Kidney (tissue), 13 donors: ENCODE measurements at regions not wholly inside any gene's neighbourhood (a gene's known extent, or its start where the extent isn't known, plus 50 kb on each side); places are given as distances from the start of the nearest gene placed in this dataset.

Source experiments
- DNase-seq, 5 donors: peaks; one replicate each; pipeline ENCODE4 v3.0.0-alpha.2; 2013 to 2020
- FAIRE-seq: peaks from 2 replicates; lab custom pipeline; 2012; peaks lifted over from hg19 to GRCh38; lab: Jason Lieb, UNC
- H3K27ac ChIP-seq, 2 donors: one replicate each; pipeline ENCODE4 v1.7.0; 2013; ENCODE audit warnings: low read depth in 2 of 2, low read length in 2 of 2, inconsistent platforms in 1 of 2
- H3K27me3 ChIP-seq: one replicate; pipeline ENCODE4 v1.7.1; 2013; ENCODE audit warnings: low read length, inconsistent platforms; ENCODE audit not compliant: control insufficient read depth, insufficient read depth
- H3K36me3 ChIP-seq, 3 donors: one replicate each; pipeline versions ENCODE4 v1.7.0 to v1.7.1; 2013; ENCODE audit warnings: low read length in 3 of 3, control low read depth in 1 of 3, inconsistent platforms in 1 of 3; ENCODE audit not compliant: insufficient read depth in 3 of 3, control insufficient read depth in 2 of 3
- H3K4me1 ChIP-seq, 3 donors: one replicate each; pipeline versions ENCODE4 v1.7.0 to v1.7.1; 2013; ENCODE audit warnings: low read length in 3 of 3, inconsistent platforms in 1 of 3, low read depth in 1 of 3; ENCODE audit not compliant: control insufficient read depth in 2 of 3, insufficient read depth in 2 of 3
- H3K4me3 ChIP-seq, 3 donors: one replicate each; pipeline versions ENCODE4 v1.7.0 to v1.8.1; 2013; ENCODE audit warnings: low read length in 3 of 3, control low read depth in 1 of 3, inconsistent platforms in 1 of 3
- H3K9ac ChIP-seq, 3 donors: one replicate each; pipeline versions ENCODE4 v1.7.0 to v1.7.1; 2013; ENCODE audit warnings: low read length in 3 of 3, control low read depth in 1 of 3, inconsistent platforms in 1 of 3
- H3K9me3 ChIP-seq, 3 donors: one replicate each; pipeline versions ENCODE4 v1.7.0 to v1.7.1; 2013; ENCODE audit warnings: low read length in 3 of 3, control low read depth in 1 of 3, inconsistent platforms in 1 of 3; ENCODE audit not compliant: control insufficient read depth in 2 of 3, insufficient read depth in 1 of 3
- CTCF ChIP-seq: IDR thresholded peaks from 3 replicates; pipeline ENCODE4 v1.5.1; 2012; ENCODE audit warnings: mild to moderate bottlenecking, moderate library complexity, borderline replicate concordance; ENCODE audit not compliant: insufficient read depth; ENCODE audit errors: extremely low read depth
- intact Hi-C: fragments of 100-400 bp; cut with DNase I; formaldehyde crosslinking; loops from one replicate; pipeline ENCODE4 v1.11.1; 2022
- donor health status: control.
- donor health status: control.
- donor health status: control.
- donor health status: control.
- donor health status: control.
- donor health status: DM: yes; HTN: yes; CAD: no.
- donor health status: Normal renal cell carcinoma (clear cell type).

GRCh38 chr9:81202292-81202691 lies 487.1 kb downstream of the TLE1 start:
- Histone ChIP-seq H3K4me1 (no peaks in the 10 kb centered on the region), H3K36me3 (no peaks in the 10 kb centered on the region), H3K9ac (no peak overlapping the region), H3K9me3 (no peaks in the 10 kb centered on the region), H3K27ac (no peak overlapping the region), H3K4me3 (no peak overlapping the region), H3K27me3 (no peaks in the 10 kb centered on the region)
- no peak for TF ChIP-seq CTCF
- no peak for DNase-seq
- intact Hi-C loops: no loop called here
- no peak for FAIRE-seq

GRCh38 chr9:81195206-81195605 lies 494.1 kb downstream of the TLE1 start:
- TF ChIP-seq CTCF: no peak
- DNase-seq: no peak
- no peak overlapping the region for H3K4me3 ChIP-seq
- intact Hi-C loops: no loop called here
- H3K9me3 ChIP-seq: no peaks in the 10 kb centered on the region
- H3K27ac ChIP-seq: no peak overlapping the region
- H3K9ac ChIP-seq: no peak overlapping the region
- no peak for FAIRE-seq
- H3K4me1 ChIP-seq: no peaks in the 10 kb centered on the region
- no peaks in the 10 kb centered on the region for H3K36me3 ChIP-seq
- no peaks in the 10 kb centered on the region for H3K27me3 ChIP-seq

GRCh38 chr9:81193362-81194339 lies 495.7 kb downstream of the TLE1 start:
- peak in 1 of 5 donors; percentile 34 for DNase-seq
- Histone ChIP-seq H3K9ac (no peak overlapping the region), H3K4me1 (no peaks in the 10 kb centered on the region), H3K4me3 (no peak overlapping the region), H3K27me3 (no peaks in the 10 kb centered on the region), H3K36me3 (no peaks in the 10 kb centered on the region), H3K9me3 (no peaks in the 10 kb centered on the region), H3K27ac (no peak overlapping the region)
- FAIRE-seq: no peak
- intact Hi-C loops: no loop called here
- no peak for TF ChIP-seq CTCF
